H54 (cell line): ENCODE measurements at regions not wholly inside any gene's neighbourhood (a gene's known extent, or its start where the extent isn't known, plus 50 kb on each side); places are given as distances from the start of the nearest gene placed in this dataset.

Experiments used
- DNase-seq: peaks from one replicate; pipeline ENCODE4 v3.0.0; 2011; ENCODE audit warnings: low spot score, mixed read lengths; ENCODE audit not compliant: insufficient read length
- FAIRE-seq: peaks from 3 replicates; lab custom pipeline; 2011; peaks lifted over from hg19 to GRCh38; lab: Jason Lieb, UNC
- POLR2A ChIP-seq: IDR thresholded peaks from 2 replicates; pipeline ENCODE4 v1.6.1; 2011; ENCODE audit warnings: low read depth, mild to moderate bottlenecking, low read length

DNA sequence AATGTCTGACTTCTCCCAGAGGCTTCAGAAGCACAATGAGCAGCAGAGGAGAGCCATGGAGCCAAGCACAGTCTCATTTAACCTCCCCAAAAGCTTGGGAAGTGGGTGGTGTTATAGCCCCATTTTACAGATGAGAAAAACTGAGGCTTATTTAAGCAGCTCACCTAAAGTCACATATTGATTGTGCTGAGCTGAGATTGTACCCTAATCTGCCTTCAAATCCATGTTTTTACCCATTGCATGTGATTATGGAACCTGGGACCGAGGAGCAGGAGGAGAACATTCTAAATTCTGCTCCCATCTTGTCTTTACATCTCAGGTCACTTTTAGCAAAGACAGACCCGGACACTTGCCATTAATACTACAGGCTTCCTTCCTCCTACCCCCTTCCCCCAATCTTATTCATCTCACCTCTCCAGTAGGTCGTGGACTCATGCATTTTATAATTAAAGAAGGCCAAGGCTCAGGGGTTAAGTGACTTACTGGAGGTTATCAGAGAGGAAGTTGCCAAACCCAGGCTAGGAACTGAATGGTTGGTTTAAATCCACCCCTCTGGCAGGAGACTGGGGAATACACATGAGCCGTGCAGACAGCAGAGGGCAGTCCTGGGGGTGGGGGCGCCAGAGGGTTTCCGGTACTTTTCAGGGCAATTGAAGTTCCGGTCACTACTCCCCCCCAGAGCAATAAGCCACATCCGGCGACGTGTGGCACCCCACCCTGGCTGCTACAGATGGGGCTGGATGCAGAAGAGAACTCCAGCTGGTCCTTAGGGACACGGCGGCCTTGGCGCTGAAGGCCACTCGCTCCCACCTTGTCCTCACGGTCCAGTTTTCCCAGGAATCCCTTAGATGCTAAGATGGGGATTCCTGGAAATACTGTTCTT lies 51.0 kb upstream of the IL17B start:
- DNase-seq: no peak
- TF ChIP-seq POLR2A: no peak
- no peak for FAIRE-seq
